Posterior cingulate gyrus (tissue), 11 donors: ENCODE measurements at regions not wholly inside any gene's neighbourhood (a gene's known extent, or its start where the extent isn't known, plus 50 kb on each side); places are given as distances from the start of the nearest gene placed in this dataset.

Experiments
- DNase-seq, 10 donors: peaks; one replicate each; pipeline versions ENCODE4 v3.0.0 to v3.0.0-alpha.2; 2020 to 2021; ENCODE audit warnings: mixed read lengths in 3 of 10
- intact Hi-C: fragments of 100-400 bp; cut with DNase I; formaldehyde crosslinking; loops from one replicate; pipeline ENCODE4 v1.15.1; 2023

DNA sequence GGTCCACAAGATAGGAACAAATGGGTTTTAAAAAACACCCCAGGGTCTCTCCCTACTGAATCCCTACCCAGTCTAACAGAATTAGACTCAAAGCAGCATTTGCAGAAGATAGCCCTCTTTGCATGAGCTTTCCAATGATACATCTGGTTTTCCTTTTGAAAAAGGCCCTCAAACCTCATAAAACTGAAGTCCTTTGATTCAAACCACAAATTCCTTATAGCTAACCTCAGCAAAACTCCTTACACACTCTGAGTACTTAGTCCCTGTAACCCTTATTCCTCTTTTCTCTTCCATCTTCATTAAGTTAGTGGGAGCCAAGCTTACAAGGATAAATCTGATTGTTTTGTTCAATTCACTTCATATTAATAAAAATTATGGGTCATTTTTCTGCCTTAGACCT, 90.5 kb upstream of the TNC start:
- intact Hi-C loops: no loop called here
- no peak for DNase-seq

DNA sequence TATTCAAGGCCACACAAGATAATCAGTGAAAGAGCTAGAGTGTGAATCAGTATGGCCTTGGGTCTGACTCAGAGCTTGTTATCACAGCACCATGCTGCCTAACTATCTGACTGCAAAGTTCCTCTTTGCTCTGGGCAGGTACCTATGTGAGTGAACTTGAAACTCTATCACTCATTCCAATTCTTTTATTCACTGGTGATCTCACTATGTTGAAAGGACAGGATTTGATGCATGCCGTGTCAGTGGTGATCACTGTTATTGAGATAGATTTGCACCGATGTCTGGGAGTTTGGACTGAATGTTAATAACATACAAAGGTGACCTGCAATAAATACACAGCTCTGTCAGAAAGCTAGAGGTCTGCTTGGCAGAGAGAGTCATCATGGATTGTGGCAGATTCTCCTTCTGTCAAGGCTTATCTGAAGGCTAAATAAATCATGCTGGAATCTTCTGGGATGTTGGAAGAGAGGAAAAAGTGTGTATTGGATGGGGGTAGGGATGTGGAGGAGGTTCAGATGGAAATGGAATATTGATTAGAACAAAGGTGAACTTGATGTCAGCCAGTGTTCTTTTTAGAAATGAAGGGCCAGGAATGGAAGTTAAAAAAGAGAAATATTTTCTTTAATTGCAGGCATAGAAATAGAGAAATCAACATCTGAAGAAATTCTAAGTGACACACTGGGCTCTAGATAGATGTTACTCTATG, 91.8 kb upstream of the TNC start:
- intact Hi-C loops: loop anchor here (5.0 kb wide), 1 partner anchor 47 kb away; no protein-coding TSS in a partner anchor

DNA sequence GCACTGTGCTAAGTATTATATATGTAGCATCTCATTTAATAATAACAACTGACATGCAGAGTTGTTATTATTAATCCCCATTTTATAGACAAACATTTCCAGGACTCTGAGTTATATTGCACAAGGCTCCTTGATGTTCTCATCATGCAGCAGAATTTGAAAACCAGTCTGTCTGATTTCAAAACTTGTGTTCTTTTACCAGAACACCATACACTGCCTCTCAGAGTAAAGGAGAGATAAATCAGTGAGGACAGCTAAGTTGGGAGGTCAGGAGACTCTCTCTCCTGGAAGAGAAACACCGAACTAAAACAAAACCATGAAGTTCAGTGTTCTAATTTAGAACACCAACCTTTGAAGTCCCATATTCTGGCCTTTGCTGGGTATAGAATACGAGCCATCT, 92.7 kb upstream of the TNC start:
- intact Hi-C loops: loop anchor here (5.0 kb wide), 1 partner anchor 48 kb away; no protein-coding TSS in a partner anchor
- DNase-seq: no peak

More for the DNA sequence above, 91.8 kb upstream of the TNC start:
- no peak for DNase-seq

DNA sequence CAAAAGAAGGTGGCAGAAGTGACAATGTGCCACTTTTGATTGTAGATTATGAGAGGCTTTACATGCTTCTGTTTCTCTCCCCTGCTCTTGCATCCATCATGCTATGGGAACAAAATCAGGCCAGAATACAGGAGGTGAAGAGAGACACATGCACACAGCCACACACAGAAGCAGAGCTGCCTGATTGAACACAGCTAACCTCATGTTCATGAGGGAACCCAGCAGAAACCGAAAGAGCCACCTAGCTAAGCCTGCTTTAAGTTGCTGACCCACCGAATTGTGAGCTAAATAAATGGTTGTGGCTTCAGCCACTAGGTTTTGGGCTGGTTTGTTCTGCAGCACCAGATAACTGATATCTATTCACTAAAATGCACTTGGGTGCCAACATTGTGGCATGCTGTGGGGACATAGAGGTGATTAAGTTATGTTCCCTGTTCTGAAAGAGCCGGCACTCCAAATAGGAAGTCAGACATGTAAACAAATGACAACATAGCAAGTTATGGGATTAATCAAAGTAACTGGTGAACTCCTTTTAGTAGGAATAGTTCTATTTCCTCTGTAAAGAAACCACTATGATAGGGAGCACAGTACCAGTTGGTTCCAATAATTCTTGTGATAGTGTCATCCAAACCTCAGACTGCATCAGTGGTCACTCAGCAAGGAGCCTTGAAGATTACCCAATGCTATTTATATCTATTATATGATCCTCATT, 93.6 kb upstream of the TNC start:
- no peak for DNase-seq
- intact Hi-C loops: loop anchor here (5.0 kb wide), 1 partner anchor 49 kb away; no protein-coding TSS in a partner anchor

DNA sequence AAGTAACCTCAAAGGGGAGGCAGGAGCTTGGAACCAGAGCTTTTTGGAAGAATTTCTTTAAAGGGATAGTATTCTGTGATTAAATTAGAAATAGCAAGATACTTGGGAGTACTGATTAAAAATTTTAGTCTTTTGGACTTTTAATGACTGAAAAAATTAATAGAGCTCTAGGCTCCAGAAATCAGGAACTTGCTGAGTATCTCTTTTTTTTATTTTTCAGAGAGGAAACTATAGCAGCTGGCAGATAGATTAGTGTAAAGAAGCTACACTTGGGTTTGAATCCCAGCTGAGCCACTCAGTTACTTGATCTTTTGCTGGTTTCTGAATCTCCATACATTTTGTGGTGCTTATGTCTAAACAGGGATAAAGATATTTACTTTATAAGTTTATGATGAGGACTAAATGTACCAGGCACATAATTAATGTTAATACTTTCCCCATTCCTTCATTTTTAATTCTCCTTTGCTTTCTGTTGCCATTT, 94.2 kb upstream of the TNC start:
- no peak for DNase-seq
- intact Hi-C loops: loop anchor here (5.0 kb wide), 1 partner anchor 50 kb away; no protein-coding TSS in a partner anchor

DNA sequence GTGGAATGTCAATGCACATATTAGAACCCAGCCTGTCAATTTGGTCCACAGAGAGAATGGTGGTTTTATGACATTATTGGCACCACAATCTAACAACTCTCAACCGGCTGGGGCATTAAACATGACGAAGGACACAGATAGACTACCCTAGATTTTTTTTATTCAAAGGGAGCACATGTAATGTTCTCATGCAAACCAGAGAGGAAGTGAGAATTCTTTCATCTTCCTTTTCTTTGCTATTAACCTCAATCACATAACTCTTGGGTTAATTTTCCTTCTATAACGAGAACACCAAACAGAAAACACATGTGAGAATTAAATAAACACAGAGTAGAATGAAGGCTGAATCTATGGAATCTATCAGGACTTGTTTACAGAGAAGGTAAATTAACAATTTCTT, 94.9 kb upstream of the TNC start:
- intact Hi-C loops: loop anchor here (5.0 kb wide), 1 partner anchor 51 kb away; no protein-coding TSS in a partner anchor
- no peak for DNase-seq

DNA sequence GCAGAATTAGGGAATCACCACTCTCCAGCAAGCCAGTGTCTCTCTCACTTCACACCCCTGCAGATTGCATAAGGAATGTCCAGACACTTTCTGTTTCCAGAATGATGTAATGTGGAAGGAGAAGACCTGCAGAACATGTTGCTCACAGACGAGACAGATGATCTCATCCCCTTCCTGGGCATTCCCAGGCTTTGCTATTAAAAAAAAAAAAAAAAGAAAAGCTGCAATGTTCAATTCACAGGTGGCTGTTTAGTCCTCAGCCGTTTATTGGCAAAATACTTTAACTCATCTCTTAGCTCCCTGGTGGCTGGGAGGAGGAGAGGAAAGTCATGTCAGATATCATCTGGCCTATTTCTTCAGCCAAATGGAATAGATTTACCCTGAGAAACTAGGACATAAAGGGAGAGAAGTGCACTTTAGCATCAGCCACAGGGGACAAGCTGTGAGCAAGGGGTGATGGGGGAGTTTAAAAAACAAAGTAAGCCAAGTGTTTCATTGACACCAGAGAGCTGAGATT, 95.9 kb upstream of the TNC start:
- no peak for DNase-seq
- intact Hi-C loops: loop anchor here (5.0 kb wide), 1 partner anchor 52 kb away; no protein-coding TSS in a partner anchor

DNA sequence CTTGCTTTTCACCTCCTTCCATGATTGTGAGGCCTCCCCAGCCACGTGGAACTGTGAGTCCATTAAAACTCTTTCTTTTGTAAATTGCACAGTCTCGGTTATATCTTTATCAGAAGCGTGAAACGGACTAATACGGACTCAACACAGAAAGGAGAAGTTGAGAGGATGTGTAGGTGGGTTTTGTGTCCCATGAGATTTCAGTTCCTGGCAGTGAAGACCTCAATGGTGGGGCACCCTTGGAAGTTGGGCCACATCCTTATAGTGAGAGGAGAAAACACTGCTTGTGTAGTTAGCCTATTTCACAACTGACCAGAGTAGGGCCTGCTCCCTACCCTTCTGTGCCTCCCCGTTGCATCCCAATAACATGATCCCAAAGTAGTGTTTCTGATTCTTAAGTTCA, 98.9 kb upstream of the TNC start:
- intact Hi-C loops: no loop called here
- no peak for DNase-seq

DNA sequence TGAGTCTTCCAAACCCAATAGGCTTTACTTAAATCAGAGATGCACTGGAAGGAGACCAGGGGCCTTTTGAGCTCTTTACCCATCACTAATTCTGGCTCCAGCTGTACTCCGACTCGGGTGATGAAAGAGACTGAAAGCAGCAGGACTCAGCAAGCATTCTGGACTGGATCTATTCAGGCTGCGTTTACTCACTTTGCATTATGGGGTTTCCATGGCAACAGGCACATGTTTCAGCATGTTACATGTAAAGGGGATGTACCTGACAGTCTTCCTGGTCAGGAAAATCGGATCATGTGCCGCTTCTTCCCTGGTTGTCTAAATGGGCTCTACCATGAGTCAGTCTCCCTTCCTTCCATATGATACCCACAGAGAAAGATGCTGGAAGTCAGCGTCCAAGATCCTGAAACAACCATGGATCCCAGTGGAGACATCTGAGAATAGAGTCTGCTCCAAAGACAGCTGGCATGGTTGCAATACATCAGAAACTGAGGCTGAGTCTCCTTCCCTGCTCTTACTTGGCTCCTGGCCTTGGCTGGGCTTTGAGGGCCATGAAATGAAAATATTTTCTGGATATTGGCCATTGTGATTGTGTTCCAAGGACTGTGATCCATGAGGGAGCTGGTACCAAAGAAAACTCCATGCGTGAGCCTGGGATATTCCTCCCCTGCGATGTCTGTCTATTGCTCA, 102.5 kb upstream of the TNC start:
- no peak for DNase-seq
- intact Hi-C loops: no loop called here

DNA sequence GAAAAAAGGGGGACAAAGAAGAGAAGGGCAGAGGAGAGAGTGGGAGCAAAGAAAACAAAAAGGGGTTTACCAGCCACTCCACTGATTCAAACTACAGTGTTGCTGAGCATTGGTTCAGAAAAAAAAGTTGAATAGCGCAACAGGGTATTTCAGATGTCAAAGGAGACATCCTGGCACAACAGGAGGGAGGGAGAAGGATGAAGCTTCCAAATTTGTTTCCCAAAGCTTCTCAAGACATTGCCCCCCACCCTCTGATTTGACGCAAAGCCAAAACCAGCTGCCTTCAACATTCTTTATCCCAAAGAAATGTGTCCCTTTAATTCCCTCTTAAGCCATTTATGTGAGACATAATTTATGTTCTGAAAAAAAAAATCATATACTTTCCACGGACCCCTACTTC, 105.5 kb upstream of the TNC start:
- intact Hi-C loops: no loop called here
- no peak for DNase-seq

DNA sequence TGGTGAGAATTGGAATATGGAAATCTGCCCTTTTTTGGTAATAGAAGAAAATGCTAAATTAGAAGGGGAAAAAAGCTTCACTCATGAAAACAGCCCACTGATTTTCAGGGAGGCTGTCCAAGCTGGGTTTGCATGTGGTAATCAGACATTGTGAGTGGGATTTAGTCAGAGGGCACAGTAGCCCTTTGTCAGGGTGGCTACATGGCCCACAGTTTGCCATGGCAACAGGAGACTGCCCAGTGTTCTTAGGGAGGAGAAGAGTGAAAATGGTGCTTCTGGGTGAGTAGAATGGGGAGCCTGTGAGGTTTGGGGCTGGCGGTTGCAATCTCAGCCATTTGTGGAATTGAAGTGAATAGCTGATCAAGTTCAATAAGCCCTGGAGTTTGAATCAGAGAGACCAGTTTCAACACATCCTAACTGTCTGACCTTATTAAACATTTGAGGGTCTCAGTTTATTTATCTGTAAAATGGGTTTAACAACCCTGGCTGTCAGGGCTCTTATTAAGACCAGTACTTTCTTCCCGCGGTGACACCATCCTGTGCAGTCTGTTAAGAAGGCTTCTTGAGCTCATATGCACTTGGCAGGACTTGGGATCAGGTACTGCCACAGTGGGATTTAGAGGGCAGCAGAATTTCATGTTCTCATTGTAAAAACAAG, 107.6 kb upstream of the TNC start:
- intact Hi-C loops: no loop called here
- DNase-seq: peak in 7 of 10 donors; percentile 14 to 89 (median 37)

DNA sequence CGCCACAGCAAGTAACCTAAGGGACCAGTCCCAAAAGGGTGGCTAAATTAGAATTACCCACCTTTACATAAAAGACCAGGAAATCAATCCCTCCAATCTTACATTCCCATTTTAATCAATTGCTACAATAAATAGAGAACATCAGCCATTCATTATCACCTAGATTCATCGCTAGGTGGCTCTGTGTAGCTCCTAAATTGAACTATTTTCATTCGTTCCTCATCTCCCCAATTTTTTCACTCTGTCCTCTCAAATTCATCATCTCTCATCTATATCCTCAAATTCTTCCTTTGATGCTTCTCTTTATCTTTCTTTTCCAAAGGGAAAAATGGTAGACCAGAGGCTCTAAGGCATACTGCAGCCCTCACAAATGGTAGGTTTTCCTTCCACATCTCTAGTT, 108.2 kb upstream of the TNC start:
- no peak for DNase-seq
- intact Hi-C loops: no loop called here

DNA sequence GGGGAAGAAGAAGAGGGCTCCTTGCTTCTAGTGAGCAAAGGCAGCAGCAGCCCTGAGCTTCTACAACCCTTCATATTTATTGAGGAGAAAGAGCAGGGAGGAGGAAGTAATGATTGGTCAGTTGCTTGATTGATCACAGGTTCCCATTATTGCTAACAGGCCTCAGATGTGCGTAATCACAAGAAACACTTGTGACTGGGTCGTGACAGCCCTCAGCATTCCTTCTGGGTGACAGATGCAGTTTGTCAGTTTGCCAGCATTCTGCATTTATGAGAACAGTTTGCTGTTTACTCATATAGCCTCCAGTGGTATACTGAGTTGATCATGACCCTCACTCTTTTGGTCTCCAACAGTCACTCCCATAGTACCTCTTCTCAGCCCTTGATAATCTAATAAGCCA, 111.5 kb upstream of the TNC start:
- no peak for DNase-seq
- intact Hi-C loops: no loop called here

DNA sequence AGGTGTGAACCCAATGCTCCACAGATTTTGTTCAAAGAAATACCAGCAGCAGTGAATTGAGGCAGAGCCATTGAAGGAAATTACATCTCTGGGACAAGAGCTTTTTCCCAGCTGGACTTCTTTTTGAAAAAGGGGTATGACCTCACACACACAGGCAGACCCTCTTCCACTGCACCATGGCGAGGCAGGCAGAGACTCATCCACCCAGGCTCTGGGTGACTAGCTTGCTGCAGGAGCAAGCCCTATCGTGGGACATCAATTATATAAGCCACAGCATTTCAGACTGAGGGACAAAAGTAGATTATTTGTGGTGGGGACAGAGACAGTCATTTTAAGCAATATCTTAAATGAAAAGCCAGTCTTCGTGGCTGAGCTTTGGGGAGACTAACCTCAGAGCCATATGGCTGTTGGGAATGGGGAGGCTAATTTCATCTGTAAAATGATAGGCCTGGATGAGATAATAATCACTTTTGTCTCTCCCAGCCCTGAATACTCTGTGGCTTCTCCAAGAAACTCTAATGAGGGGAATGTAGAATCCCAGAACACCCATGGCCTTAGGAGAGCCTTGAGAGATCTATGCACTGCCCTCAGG, 113.1 kb upstream of the TNC start:
- intact Hi-C loops: no loop called here
- no peak for DNase-seq

DNA sequence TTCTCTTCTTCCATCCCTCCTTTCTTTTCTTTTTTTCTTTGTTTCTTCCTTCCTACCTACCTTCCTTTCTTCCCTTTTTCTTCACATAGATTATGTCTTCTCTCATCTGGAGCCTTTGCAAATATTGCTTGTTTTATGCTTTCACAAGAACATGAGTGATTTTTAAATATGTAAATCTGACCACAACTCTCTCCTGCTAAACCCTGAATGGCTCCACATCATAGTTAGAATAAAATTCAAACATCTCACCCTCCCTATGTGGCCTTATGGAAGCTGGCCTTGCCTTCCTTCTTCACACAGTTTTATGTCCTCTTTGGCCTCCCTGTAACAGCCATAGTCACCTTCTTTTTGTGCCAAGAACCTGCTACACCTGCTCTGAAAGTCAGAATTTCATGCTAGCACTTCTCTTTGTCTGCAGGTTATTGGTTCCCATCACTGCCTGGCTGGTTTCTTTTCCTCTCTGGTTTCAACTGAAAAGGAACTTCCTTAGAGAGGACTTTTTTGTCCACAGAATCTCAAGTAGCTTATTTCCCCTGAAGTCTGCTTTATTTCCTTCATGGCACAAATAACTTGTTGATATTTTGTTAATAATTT, 114.3 kb upstream of the TNC start:
- intact Hi-C loops: no loop called here
- DNase-seq: no peak

DNA sequence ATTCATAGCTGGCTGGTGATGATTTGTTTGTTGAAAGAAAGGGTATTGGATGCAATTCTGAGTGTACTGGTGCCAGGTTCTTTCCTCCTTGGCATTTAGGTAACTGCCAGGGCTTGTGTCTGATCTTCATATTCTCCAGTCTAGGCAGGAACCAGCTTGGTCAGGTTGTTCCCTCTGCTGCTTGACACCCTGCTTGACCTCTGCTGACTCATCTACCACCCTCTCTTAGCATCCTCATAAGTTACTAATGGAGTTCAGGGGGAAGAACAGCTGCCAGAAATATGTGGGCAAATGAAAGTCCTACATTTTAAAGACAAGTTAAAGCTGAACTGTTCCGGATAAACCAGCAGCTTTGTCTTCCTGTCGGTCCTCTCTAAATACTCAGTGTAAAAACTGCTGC, 116.1 kb upstream of the TNC start:
- intact Hi-C loops: no loop called here
- no peak for DNase-seq

DNA sequence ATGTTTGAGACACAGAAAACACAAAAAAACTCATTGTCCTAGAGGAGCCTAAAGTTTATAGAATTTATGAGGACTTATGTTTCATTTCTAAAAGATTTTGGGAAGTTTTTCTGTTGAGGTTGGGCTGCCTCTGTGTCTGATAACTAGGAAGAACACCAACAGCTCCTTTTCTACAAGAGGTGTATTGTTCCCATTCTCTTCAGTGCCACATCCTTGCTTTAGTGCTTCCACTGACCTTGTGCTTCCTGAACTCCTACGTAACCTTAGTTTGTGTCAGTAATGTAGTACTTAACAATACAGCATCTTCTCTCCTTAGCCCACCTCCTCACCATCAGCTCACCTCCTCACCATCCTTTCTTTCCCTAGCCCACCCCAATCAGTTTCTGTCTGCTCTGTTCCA, 117.3 kb upstream of the TNC start:
- no peak for DNase-seq
- intact Hi-C loops: no loop called here

DNA sequence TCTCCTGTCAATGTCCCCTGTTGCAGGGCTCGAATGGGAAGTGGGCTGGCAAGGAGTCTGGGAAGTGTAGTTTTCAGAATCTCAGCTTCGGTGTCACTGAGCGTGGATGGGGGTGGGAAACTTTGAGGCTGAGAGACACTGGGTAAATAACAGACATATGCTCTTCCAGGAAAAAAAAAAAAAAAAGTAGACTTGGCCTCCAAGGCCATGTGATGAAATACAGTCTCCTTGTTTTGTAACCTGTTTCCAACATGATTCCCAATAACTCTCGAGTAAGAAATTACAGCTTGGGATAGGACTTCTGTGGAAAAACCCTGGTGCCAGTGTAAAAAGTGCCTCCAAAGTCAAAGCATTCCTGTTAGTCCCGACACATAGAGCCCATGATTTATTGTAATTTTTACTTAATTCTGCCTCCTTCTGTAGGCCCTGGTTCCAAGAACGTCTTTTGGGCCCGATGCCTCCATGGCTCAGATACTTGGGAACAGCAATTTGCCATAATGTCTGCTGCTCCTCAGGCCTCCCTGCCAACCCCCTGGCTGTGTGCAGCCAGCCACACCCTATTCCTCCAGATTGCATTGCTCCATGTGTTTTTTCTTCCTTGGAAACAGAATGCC, 119.5 kb upstream of the TNC start:
- DNase-seq: no peak
- intact Hi-C loops: no loop called here

DNA sequence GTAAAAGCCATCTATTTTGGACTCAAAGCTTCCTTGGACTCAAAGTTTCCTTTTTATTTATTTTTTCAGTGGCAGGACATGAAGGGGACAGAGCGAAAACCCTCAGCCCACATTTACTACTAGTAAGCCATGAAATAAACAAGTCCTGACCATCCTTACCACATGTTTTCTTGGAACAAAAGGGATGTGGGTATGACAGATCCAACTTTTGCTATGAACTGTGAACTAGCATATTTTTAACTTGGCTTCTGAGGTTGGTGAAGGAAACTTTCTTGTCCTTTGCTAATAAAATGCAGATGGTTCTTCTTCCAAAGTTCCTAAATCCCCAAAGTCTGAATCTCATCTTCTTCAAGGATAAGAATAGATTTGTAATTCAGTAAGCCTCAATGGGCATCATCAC, 122.7 kb upstream of the TNC start:
- no peak for DNase-seq
- intact Hi-C loops: no loop called here
